WTC11 (cell line): ENCODE measurements at regions not wholly inside any gene's neighbourhood (a gene's known extent, or its start where the extent isn't known, plus 50 kb on each side); places are given as distances from the start of the nearest gene placed in this dataset.
A peak's percentile ranks its signal among the peaks of the same experiment; 100 is the strongest.

Experiments used
- ATAC-seq: fragments of 200-7000 bp; cut with Tn5 transposase; 2 replicates; pipeline ENCODE4 v1.10.0; 2021; ENCODE audit warnings: mild to moderate bottlenecking, moderate library complexity
- CTCF ChIA-PET: fragments of 300-600 bp; sonication (Branson Sonifier 250); formaldehyde crosslinking; loops from one replicate; lab custom pipeline; 2021; ENCODE audit warnings: antibody characterized with exemption; lab: Charles Lee
- POLR2A ChIA-PET: fragments of 350-600 bp; sonication (Branson Sonifier 250); formaldehyde crosslinking; loops from one replicate; lab custom pipeline; 2021; ENCODE audit warnings: antibody characterized with exemption; lab: Charles Lee
- DNase-seq: peaks from one replicate; pipeline ENCODE4 v3.0.0; 2021; ENCODE audit warnings: low spot score
- H3K27ac Mint-ChIP-seq: 2 replicates; pipeline ENCODE4 v1.8.0; 2021; ENCODE audit warnings: mixed read lengths
- H3K27me3 Mint-ChIP-seq: 2 replicates; pipeline ENCODE4 v1.8.0; 2021; ENCODE audit warnings: low read depth, mild to moderate bottlenecking, moderate library complexity, mixed read lengths
- H3K36me3 Mint-ChIP-seq: 2 replicates; pipeline ENCODE4 v1.8.0; 2021; ENCODE audit warnings: mixed read lengths
- H3K4me1 Mint-ChIP-seq: 2 replicates; pipeline ENCODE4 v1.8.0; 2022; ENCODE audit warnings: mixed read lengths
- H3K4me3 Mint-ChIP-seq: 2 replicates; pipeline ENCODE4 v1.8.0; 2021; ENCODE audit warnings: mild to moderate bottlenecking, moderate library complexity, mixed read lengths
- H3K9me3 Mint-ChIP-seq: 2 replicates; pipeline ENCODE4 v1.8.0; 2021; ENCODE audit warnings: mixed read lengths
- AFF4 ChIP-seq: sonication (generic); formaldehyde crosslinking; IDR thresholded peaks from 2 replicates; pipeline ENCODE4 v1.8.1; 2023; ENCODE audit warnings: mild to moderate bottlenecking, missing genetic modification reagents, borderline replicate concordance
- CREM ChIP-seq: sonication (generic); formaldehyde crosslinking; IDR thresholded peaks from 2 replicates; pipeline ENCODE4 v1.8.1; 2022; ENCODE audit warnings: mild to moderate bottlenecking, missing genetic modification reagents, moderate library complexity
- E2F1 ChIP-seq: sonication (generic); formaldehyde crosslinking; IDR thresholded peaks from 2 replicates; pipeline ENCODE4 v1.8.0; 2022; ENCODE audit warnings: mild to moderate bottlenecking, missing genetic modification reagents
- E2F4 ChIP-seq: sonication (generic); formaldehyde crosslinking; IDR thresholded peaks from 2 replicates; pipeline ENCODE4 v1.8.1; 2022; ENCODE audit warnings: low read depth, mild to moderate bottlenecking, moderate library complexity, missing genetic modification reagents, borderline replicate concordance
- E2F5 ChIP-seq: sonication (generic); formaldehyde crosslinking; IDR thresholded peaks from 2 replicates; pipeline ENCODE4 v1.8.1; 2022; ENCODE audit warnings: mild to moderate bottlenecking, moderate library complexity, missing genetic modification reagents
- EMX1 ChIP-seq: fragments of 250-450 bp; sonication (Bioruptor Pico); IDR thresholded peaks from 2 replicates; pipeline ENCODE4 v1.8.0; 2021; ENCODE audit warnings: mild to moderate bottlenecking
- ERG ChIP-seq: fragments of 250-450 bp; sonication (Bioruptor Pico); IDR thresholded peaks from 2 replicates; pipeline ENCODE4 v1.8.0; 2021; ENCODE audit warnings: mild to moderate bottlenecking
- ETV6 ChIP-seq: sonication (generic); formaldehyde crosslinking; IDR thresholded peaks from 2 replicates; pipeline ENCODE4 v1.8.1; 2022; ENCODE audit warnings: mild to moderate bottlenecking, missing genetic modification reagents
- FOXP4 ChIP-seq: sonication (generic); formaldehyde crosslinking; IDR thresholded peaks from 2 replicates; pipeline ENCODE4 v1.8.0; 2022; ENCODE audit warnings: mild to moderate bottlenecking, missing genetic modification reagents
- GABPB1 ChIP-seq: sonication (generic); formaldehyde crosslinking; IDR thresholded peaks from 2 replicates; pipeline ENCODE4 v1.8.1; 2023; ENCODE audit warnings: mild to moderate bottlenecking, missing genetic modification reagents
- IRF1 ChIP-seq: sonication (generic); formaldehyde crosslinking; IDR thresholded peaks from 2 replicates; pipeline ENCODE4 v1.8.0; 2023; ENCODE audit warnings: missing genetic modification reagents
- MLX ChIP-seq: sonication (generic); formaldehyde crosslinking; IDR thresholded peaks from 2 replicates; pipeline ENCODE4 v1.8.1; 2023; ENCODE audit warnings: mild to moderate bottlenecking, missing genetic modification reagents, moderate library complexity
- NFATC4 ChIP-seq: fragments of 250-450 bp; sonication (Bioruptor Pico); IDR thresholded peaks from 2 replicates; pipeline ENCODE4 v1.9.0; 2021; ENCODE audit warnings: mild to moderate bottlenecking
- NR1H2 ChIP-seq: sonication (generic); formaldehyde crosslinking; IDR thresholded peaks from 2 replicates; pipeline ENCODE4 v1.9.0; 2021; ENCODE audit warnings: mild to moderate bottlenecking, moderate library complexity, missing genetic modification reagents
- SMAD4 ChIP-seq: sonication (generic); formaldehyde crosslinking; IDR thresholded peaks from 2 replicates; pipeline ENCODE4 v1.8.0; 2022; ENCODE audit warnings: mild to moderate bottlenecking, missing genetic modification reagents
- SOX15 ChIP-seq: fragments of 250-450 bp; sonication (Bioruptor Pico); IDR thresholded peaks from 2 replicates; pipeline ENCODE4 v1.9.0; 2021; ENCODE audit warnings: mild to moderate bottlenecking
- USF1 ChIP-seq: sonication (generic); formaldehyde crosslinking; IDR thresholded peaks from 2 replicates; pipeline ENCODE4 v1.8.0; 2022; ENCODE audit warnings: mild to moderate bottlenecking, missing genetic modification reagents

- TF ChIP-seq FOXP4 (CRISPR knock-in tag), result no peak
- no peak for TF ChIP-seq SOX15 (CRISPR knock-in tag)
- no peak for TF ChIP-seq NR1H2 (CRISPR knock-in tag)
- no peak for TF ChIP-seq GABPB1 (CRISPR knock-in tag)
- TF ChIP-seq E2F5 (CRISPR knock-in tag), result no peak
- no peak for TF ChIP-seq E2F1 (CRISPR knock-in tag)
- no peak for TF ChIP-seq AFF4 (CRISPR knock-in tag)
- TF ChIP-seq E2F4, result no peak
- no peak for TF ChIP-seq USF1 (CRISPR knock-in tag)
- TF ChIP-seq MLX (CRISPR knock-in tag), result no peak
- ChIA-PET CTCF (no interaction called here), POLR2A (no interaction called here)
- DNase-seq (no peak), ATAC-seq (no peak)
- Mint-ChIP-seq H3K27me3 (peaks cover 2% of the 10 kb centered on the region; the same call in 1 of the 2 replicates), H3K4me3 (no peak overlapping the region), H3K27ac (no peak overlapping the region), H3K36me3 (peaks cover 12% of the 10 kb centered on the region), H3K4me1 (peaks cover 22% of the 10 kb centered on the region), H3K9me3 (peaks cover 22% of the 10 kb centered on the region)
These were observed 1111.4 kb upstream of the CITED2 start for GRCh38 chr6:140485740-140486449.

- no peaks in the 10 kb centered on the region for H3K36me3 Mint-ChIP-seq
- CTCF ChIA-PET, result no interaction called here
- H3K4me1 Mint-ChIP-seq, result peaks cover 13% of the 10 kb centered on the region
- peaks cover 6% of the 10 kb centered on the region for H3K9me3 Mint-ChIP-seq
- H3K4me3 Mint-ChIP-seq, result no peak overlapping the region
- peak overlapping the region; percentile 17; the same call in 1 of the 2 replicates for H3K27ac Mint-ChIP-seq
- DNase-seq (no peak), ATAC-seq (no peak)
- no peaks in the 10 kb centered on the region for H3K27me3 Mint-ChIP-seq
- POLR2A ChIA-PET, result no interaction called here
- no peak for TF ChIP-seq IRF1 (CRISPR knock-in tag)
- TF ChIP-seq NFATC4 (CRISPR knock-in tag), result no peak
- no peak for TF ChIP-seq ETV6 (CRISPR knock-in tag)
- no peak for TF ChIP-seq ERG (CRISPR knock-in tag)
- TF ChIP-seq SMAD4 (CRISPR knock-in tag), result no peak
- TF ChIP-seq CREM (CRISPR knock-in tag), result no peak
- no peak for TF ChIP-seq E2F1 (CRISPR knock-in tag)
- no peak for TF ChIP-seq NR1H2 (CRISPR knock-in tag)
- no peak for TF ChIP-seq EMX1 (CRISPR knock-in tag)
- TF ChIP-seq FOXP4 (CRISPR knock-in tag), result no peak
These were observed 1106.4 kb upstream of the CITED2 start for GRCh38 chr6:140480852-140481251.
